Stimulated activated CD4-positive, alpha-beta T cell treated with anti-CD3 and anti-CD28 coated beads, Interleukin-1b, Interleukin-23, amount 100 ng/mL, for 24 hours (primary cell): ENCODE measurements at regions not wholly inside any gene's neighbourhood (a gene's known extent, or its start where the extent isn't known, plus 50 kb on each side); places are given as distances from the start of the nearest gene placed in this dataset.

Experiments
- DNase-seq, 4 experiments: peaks; one replicate each; pipeline ENCODE4 v3.0.0-alpha.2; 2020; ENCODE audit warnings: low read depth in 4 of 4, low spot score in 1 of 4

GRCh38 chr10:42932735-42933447, 144.0 kb upstream of the RET start:
- peak in 3 of 4 experiments; percentile 49 to 51 (median 50) for DNase-seq

GRCh38 chr10:42933448-42934340, 143.2 kb upstream of the RET start:
- DNase-seq: no peak

GRCh38 chr10:42934351-42934811, 142.5 kb upstream of the RET start:
- DNase-seq: no peak

GRCh38 chr10:42934842-42935241, 142.0 kb upstream of the RET start:
- no peak for DNase-seq

- DNase-seq: no peak
Observed at GRCh38 chr10:42935466-42935865, 141.4 kb upstream of the RET start.

- no peak for DNase-seq
Observed at GRCh38 chr10:42936580-42936979, 140.3 kb upstream of the RET start.

GRCh38 chr10:42937048-42937447, 139.8 kb upstream of the RET start:
- DNase-seq: no peak

- no peak for DNase-seq
Observed at GRCh38 chr10:42937649-42938180, 139.2 kb upstream of the RET start.

GRCh38 chr10:42938351-42938750, 138.5 kb upstream of the RET start:
- no peak for DNase-seq

GRCh38 chr10:42939237-42939636, 137.6 kb upstream of the RET start:
- no peak for DNase-seq

GRCh38 chr10:42939685-42940366, 137.0 kb upstream of the RET start:
- DNase-seq: no peak

- no peak for DNase-seq
Observed at GRCh38 chr10:42940487-42941294, 136.2 kb upstream of the RET start.

- no peak for DNase-seq
Observed at GRCh38 chr10:42941295-42941644, 135.6 kb upstream of the RET start.

- DNase-seq: no peak
Observed at GRCh38 chr10:42941790-42942189, 135.1 kb upstream of the RET start.

GRCh38 chr10:42942279-42942950, 134.5 kb upstream of the RET start:
- DNase-seq: no peak

- no peak for DNase-seq
Observed at GRCh38 chr10:42943025-42943818, 133.6 kb upstream of the RET start.

- no peak for DNase-seq
Observed at GRCh38 chr10:42948040-42948439, 128.8 kb upstream of the RET start.

- no peak for DNase-seq
Observed at GRCh38 chr10:42949287-42949686, 127.6 kb upstream of the RET start.
